Embryonic facial prominence (tissue), 1 donor: ENCODE measurements at regions not wholly inside any gene's neighbourhood (a gene's known extent, or its start where the extent isn't known, plus 50 kb on each side); places are given as distances from the start of the nearest gene placed in this dataset.
A peak's percentile ranks its signal among the peaks of the same experiment; 100 is the strongest.

Experiments
- DNase-seq: peaks from one replicate; pipeline ENCODE4 v3.0.0-alpha.2; 2016; ENCODE audit errors: extremely low spot score

GRCh38 chr5:14017904-14018303 is 73.4 kb upstream of the DNAH5 start:
- no peak for DNase-seq

- DNase-seq = no peak
These were observed 72.1 kb upstream of the DNAH5 start for GRCh38 chr5:14016549-14016948.

GRCh38 chr5:14011089-14012020 is 66.9 kb upstream of the DNAH5 start:
- peak; percentile 45 for DNase-seq

GRCh38 chr5:14009575-14009974 is 65.1 kb upstream of the DNAH5 start:
- DNase-seq = no peak

GRCh38 chr5:14008819-14009311 is 64.4 kb upstream of the DNAH5 start:
- DNase-seq = no peak

GRCh38 chr5:14006823-14007520 is 62.5 kb upstream of the DNAH5 start:
- no peak for DNase-seq

- DNase-seq = no peak
These were observed 60.3 kb upstream of the DNAH5 start for GRCh38 chr5:14004598-14005394.

GRCh38 chr5:14003936-14004335 is 59.4 kb upstream of the DNAH5 start:
- no peak for DNase-seq

GRCh38 chr5:14003513-14003912 is 59.0 kb upstream of the DNAH5 start:
- no peak for DNase-seq

- no peak for DNase-seq
These were observed 53.8 kb upstream of the DNAH5 start for GRCh38 chr5:13998254-13998653.

- no peak for DNase-seq
These were observed 53.0 kb upstream of the DNAH5 start for GRCh38 chr5:13997514-13997913.

- DNase-seq = no peak
These were observed 50.2 kb upstream of the DNAH5 start for GRCh38 chr5:13994621-13995253.
